ENCODE measurements at regions not wholly inside any gene's neighbourhood (a gene's known extent, or its start where the extent isn't known, plus 50 kb on each side); places are given as distances from the start of the nearest gene placed in this dataset.
"Not testable (repeated sequence)": the region's sequence is repeated elsewhere in the genome, so short reads cannot be mapped to it uniquely, and the experiment has no call there.

DNA sequence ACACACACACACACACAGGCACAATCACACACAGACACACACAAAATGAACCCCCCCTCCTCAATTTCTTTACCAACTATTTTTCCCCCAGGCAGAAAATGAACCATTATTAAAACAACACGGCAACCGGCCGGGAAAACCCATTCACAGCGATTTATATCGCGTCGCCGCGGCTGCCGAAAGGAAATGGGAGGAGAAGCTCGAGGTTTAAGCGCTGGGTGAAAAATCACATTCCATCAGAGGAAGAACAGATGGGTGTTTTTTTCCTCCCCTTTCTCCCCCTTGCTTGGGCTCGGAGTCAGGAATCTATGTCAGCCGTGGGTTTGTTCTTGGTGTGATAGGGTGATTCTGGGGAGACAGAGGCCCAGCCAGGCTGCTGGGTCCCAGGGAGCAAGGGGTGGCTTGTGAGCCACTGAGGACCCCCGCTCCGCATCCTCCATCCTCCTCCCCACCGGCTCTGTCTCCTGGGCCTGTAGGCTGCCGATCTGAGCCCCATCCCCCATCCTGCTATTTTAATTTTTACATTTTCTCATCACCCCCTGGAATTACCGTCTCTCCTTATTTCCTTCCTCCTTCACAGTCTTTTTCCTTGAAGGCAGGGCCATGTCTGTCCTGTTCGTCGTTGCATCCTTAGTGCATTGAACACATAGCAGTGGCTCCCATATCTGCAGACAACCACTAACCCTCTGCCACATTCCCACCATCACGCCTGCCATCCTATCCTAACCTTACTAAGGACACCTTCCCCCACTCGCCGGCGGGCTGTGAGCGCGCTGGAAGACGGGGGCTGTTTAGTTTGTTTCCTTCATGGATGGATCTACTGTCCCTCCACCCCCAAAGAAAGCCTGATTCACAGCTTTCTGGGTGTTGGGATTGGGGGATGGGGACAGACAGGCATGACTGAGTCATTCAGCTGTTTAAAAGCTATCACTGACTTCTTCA lies 137.7 kb downstream of the CRLF3 start:
- DNase-seq (ENCODE audit: low read depth) = not testable (repeated sequence)

DNA sequence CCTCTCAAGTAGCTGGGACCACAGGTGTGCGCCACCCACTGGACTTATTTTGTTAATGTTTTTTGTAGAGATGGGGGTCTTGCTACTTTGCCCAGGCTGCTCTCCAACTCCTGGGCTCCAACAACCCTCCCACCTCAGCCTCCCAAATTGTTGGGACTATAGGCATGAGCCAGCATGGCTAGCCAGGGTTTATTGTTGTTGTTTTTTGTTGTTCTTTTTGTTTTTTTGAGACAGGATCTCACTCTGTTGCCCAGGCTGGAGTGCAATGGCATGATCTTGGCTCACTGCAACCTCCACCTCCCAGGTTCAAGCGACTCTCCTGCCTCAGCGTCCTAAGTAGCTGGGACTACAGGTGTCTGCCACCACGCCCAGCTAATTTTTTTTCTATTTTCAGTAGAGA lies 142.2 kb downstream of the CRLF3 start:
- not testable (repeated sequence) for DNase-seq (ENCODE audit: low read depth)

DNA sequence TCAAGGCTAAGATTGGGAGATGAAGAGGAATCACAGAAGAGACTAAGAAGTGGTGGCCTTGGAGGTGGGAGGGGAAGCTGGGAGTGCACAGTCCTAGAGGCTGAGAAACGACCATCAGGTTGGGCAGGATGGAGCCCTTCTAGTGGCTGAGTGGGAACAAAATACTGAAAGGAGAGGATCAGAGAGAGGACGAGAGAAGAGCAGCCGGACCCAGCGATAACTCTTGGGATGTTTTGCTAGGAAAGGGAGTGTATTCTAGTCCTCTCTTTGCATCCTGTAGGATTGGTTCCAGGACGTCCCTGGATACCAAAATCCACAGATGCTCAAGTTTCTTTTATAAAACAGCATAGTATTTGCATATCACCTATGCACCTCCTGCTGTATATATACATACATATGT lies 143.8 kb downstream of the CRLF3 start:
- not testable (repeated sequence) for DNase-seq (ENCODE audit: low read depth)

DNA sequence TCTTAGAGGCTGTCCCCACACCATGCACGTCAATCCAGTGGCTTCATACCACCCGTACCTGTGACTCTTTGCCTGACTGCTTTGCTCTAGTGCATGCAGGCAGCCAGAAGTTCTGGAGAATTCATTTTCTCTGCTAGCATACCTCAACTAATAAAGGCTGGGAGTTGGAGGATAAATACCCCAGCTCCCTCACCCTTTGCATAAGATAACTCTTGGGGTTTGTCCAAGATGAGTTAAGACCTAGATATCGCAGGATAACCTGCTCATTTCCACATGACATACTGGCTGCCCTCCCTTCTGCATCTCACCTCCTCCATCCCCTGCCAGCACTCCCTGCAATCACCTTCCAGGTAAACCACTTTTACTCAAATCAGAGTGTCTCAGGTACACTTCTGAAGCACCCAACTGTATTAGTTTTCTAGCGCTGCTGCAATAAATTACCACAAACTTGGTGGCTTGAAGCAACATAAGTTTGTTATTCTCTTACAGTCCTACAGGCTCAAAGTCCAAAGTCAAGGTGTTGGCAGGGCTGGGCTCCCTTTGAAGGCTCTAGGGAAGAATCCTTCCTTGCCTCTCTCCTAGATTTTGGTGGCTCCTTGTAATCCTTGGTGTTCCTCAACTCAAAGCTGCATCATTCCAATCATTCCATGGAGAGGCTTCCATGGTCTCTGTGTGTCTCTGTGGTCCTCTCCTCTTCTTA lies 146.8 kb downstream of the CRLF3 start:
- DNase-seq (ENCODE audit: low read depth) = no peak

DNA sequence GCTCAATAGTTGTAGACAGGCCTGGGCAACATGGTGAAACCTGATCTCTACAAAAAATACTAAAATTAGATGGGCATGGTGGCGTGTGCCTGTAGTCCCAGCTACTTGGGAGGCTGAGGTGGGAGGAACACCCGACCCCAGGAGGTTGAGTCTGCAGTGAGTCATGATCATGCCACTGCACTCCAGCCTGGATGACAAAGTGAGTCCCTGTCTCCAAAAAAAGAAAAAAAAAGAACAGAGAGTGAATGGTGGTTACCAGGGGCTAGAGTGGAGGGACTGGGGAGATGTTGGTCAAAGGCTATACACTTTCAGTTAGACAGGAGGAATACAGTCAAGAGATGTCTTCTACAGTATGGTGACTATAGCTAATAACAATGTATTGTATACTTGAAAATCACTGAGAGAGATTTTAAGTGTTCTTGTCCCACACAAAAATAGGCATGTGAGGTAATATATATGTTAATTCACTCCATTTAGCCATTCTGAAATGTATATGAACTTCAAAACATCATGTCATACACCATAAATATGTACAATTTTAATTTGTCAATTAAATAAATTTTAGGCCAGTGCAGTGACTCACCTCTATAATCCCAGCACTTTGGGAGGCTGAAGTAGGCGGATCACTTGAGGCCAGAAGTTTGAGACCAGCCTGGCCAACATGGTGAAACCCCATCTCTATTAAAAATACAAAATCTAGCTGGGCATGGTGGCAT lies 148.6 kb downstream of the CRLF3 start:
- not testable (repeated sequence) for DNase-seq (ENCODE audit: low read depth)

DNA sequence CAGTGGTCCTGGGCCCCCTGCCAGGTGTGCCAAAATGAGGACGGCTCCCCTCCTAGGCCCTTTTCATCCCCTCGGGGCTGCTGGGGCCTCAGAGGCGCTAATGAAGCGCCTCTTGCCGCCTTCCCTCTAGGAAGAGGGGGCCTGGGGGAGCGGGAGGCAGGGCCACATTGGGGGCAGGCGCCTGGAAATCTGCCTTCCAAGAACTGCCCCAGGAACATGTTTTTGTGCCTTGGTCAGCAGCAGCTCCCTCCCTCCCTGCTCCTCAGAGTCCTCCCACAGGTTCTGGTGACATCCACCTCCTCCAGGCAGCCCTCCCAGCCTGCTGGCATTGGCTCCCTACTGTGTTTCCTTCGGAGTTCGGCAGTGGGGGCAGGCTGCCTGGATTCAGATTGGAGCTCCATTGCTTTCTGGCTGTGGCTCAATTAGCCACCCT lies 155.3 kb downstream of the CRLF3 start:
- not testable (repeated sequence) for DNase-seq (ENCODE audit: low read depth)

DNA sequence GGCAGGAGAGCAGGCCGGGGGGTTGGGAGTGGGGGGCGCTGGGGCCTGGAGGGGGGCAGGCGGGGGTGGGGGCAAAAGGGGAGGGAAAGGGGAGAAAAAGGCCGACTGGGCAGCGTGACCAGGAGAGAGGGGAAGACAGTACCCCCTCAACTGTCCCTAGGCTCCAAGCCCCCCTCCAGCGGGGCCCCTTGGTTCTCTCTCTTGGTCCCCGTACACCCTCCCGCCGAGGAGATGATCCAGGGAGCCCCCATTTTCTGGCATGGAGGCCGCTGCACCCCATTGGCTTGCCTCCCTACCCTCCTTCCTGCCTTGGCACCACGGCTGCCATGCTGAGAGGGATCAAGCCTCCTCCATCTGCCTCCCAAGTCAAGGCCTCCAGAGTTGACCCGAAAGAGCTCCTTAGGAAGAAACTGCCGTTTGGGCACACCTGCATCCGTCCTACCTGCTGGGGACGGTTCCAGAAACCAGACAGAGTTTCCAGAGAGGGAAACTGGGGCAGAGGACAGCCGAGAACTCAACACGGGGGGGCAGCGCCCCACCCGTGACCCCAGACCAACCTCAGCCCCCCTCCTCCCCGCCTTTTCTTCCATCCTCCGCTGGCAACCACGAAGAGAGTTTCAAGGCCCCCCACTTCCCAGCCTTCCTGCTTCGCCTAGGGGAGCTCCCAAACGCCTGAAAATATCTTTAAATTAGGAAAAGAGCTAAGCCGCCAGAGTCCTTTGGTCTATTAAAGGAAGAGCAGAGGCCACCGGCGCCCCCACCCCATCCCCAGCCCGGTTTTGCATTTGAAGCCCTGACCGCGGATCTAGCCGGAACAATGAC lies 155.9 kb downstream of the CRLF3 start:
- not testable (repeated sequence) for DNase-seq (ENCODE audit: low read depth)

DNA sequence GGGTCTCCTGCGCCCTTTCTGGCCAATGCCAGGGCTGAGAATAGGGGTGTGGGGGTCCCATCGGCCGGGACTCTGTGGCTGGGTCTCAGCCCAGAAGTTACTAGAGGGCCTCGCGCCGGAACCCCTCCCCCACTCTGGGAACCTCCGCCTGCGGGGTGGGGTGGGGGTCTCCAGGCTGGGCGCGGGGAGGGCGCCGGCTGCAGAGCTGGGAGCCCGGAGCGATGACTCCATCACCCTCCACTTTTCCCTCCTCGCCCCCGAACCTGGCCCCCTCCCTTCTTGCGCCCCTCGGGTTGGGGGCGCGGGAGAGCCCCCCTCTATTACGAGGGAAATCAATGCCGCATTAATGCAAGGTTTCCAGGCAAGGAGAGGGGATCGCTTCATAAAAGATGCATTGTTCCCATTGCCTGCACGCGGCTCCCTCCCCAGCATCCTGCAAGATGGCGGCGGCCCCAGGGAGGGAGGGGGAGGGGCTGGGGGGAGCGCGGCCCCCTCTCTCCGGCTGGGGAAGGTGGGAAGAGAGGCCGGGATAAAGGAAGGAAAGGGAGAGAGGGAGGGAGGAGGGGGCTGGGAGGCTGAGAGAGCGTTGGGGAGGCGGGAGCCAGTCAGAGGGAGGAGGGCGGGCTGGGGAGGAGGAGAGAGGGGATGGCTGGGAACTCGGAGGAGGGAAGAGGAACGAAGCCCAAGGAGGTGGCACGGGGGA lies 156.7 kb downstream of the CRLF3 start:
- DNase-seq (ENCODE audit: low read depth) = not testable (repeated sequence)

DNA sequence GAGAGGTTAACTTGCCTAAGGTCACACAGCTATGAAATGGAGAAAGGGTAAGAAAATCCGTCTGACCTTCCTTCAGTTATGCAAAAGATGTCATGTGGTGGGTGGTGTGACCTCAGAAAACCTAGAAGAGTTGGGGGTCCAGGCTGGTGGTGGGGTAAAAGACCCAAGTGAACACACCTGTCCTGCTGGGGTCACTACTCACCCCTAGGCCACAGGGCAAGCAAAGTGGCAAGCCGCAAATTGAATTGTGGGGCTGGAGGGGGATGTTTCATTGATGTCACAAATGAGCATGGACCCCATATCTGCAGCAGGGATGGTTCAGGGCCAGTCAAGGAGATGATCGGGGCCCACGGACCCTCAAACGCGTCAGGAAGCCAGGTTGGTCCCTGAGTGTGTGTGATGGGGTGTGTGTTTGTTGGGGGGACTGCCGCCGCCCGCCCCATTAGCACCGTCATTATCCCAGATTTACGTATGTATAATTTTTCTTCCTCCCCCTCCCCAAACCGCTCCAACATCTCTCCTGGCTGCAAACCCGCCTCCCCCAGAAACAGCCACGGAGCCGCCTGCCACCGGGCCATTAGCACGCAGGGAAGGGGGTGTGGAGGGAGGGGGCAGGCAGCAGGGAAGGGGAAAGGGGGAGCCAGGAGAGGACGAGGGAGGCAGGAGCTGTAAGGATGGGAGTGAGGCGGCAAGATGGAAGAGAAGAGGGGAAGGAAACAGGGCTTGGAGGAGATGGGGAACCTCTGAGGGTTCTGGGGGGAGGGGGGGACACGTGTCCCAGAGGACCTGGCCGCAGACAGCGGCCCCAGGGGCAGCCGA lies 157.4 kb downstream of the CRLF3 start:
- DNase-seq (ENCODE audit: low read depth) = not testable (repeated sequence)

DNA sequence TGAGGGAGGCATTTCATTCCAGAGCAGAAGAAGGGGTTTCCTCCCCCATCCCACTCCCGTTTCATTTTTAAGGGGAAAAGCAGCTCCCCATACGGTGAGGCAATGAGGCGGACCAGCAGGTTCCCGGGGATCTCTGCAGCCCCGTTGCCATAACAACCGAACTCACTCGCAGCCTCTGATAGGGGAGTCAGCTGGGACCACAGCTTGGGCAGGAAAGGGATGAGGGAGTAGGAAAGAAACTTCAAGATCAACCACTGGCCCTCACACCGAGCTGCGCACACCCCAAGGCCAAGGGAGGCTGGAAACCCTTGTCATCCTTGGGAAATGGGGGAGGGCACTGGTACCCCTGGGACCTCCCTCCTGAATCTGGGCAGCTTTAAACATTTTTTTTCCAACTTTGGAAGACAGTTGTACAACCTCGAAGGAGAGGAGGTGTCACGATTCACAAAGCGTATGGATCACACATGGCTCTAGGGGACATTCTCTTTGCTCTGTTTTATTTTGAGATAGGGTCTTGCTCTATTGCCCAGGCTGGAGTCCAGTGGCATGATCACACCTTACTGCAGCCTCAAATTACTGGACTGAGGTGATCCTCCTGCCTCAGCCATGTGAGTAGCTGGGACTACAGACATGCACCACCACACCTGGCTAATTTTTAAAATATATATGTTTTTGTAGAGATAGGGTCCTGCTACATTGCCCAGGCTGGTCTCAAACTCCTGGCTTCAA lies 160.6 kb downstream of the CRLF3 start:
- not testable (repeated sequence) for DNase-seq (ENCODE audit: low read depth)

DNA sequence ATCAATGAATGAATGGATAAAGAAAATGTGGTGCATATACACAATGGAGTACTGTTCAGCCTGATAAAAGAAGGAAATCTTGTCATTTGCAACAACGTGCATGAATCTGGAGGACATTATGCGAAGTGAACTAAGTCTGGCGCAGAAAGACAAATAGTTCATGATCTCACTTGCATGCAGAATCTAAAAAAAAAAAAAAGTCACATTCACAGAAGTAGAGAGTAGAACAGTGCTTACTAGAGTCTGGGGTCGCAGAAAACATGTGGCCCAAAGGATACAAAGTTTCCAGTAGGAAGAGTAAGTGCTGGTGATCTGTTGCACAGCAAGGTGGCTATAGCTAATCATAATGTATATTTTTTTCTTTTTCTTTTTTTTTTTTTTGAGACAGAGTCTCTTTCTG lies 167.3 kb downstream of the CRLF3 start:
- not testable (repeated sequence) for DNase-seq (ENCODE audit: low read depth)

DNA sequence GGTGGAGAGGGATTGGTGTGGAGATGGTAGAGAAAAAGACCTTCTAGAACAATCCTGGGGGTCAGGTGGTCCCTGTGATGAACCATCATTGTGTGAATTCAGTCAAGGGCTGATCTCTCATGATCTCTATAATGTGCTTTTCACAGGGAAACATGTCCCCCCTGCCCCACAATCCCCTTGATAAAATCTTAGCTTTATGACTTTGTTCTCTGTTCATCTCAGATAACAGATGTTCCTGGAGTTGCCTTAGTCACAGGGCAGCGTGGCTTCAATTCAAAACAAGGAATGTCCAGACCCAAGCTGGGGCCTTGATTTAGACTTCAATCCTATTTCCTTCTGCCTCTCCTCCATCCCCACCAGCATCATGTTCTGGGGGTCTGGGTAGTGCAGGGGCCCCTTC lies 171.5 kb downstream of the CRLF3 start:
- DNase-seq (ENCODE audit: low read depth) = not testable (repeated sequence)

DNA sequence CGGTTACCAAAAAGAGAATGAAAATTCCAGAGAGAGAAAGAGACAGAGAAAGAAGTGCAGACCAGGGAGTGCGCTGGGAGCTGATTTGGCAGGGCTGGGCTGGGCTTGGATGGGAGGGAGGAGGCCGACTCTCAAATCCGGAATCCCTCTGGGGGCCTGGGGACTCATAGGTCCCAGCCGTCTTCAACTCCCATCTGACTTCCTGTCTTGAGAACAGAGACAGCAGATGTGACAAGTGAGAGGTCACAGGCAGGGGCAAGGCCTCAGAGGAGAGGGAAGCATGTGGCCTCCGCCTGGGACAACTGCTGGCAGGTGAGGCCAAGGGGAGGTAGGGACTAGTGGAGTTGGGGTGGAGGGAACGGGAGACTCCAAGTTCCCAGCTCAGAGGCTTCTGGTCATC lies 172.9 kb downstream of the GOSR1 start:
- DNase-seq (ENCODE audit: low read depth) = not testable (repeated sequence)

DNA sequence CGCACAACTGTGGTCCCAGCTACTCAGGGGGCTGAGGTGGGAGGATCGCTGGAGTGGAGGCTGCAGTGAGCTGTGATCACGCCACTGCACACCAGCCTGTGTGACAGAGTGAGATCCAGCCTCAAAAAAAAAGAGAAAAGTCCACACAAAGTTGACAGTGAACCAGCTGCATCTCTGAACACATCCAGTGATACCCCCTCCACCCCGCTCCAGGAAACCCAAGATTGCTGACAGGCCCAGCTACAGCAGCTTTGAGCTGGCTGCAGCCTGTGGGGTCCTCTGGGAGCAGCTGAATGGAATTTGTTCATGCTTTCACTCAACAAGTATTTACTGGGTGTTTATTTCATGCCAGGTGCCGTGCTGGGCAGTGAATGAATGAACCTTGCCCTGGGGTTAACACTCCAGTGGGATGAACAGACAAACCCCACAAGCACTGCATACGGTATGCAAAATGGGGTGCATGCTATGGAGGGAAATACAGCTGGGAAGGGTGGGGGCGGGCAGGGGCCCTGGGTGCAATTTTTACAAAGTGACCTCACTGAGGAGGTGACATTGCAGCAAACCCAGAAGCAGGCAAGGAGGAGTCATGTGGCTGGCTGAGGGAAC lies 170.9 kb downstream of the GOSR1 start:
- DNase-seq (ENCODE audit: low read depth) = not testable (repeated sequence)

DNA sequence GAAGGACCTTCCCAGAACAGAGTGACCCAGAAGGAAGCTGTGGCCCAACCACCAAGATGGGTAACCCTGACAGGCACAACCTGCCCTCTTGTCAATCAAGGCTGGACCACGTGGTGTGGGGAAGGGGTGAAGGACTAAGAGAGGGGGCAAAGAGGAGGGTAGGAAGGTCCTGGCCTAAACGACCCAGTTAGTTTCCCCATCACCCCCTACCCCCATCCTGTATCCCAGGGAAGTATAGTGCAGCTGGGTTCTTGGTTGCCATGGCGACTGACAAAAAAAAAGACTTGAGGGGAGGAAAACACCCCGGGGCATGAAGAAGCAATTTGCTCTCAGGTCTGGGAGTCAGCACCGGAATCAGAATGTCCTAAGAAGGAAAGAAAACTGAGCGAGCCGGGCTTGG lies 168.7 kb downstream of the GOSR1 start:
- DNase-seq (ENCODE audit: low read depth) = not testable (repeated sequence)

DNA sequence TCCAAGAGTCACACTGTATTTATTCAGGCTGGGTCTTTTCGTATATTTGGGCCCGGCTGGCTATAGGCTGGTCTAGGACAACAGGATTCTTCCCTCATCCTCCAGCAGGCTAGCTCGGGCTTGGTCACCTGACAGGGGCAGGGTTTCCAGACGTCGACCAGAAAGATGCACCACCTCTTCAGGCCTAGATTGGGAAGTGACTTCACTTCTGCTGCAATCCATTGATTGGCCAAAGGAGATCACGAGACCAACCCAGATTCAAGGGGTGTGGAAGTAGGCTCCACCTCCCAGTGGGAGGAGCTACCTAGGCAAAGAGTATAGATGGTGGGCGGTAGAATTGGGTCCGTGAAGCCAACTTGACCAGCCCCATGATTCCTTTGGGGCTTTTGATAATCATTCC lies 167.5 kb downstream of the GOSR1 start:
- not testable (repeated sequence) for DNase-seq (ENCODE audit: low read depth)

DNA sequence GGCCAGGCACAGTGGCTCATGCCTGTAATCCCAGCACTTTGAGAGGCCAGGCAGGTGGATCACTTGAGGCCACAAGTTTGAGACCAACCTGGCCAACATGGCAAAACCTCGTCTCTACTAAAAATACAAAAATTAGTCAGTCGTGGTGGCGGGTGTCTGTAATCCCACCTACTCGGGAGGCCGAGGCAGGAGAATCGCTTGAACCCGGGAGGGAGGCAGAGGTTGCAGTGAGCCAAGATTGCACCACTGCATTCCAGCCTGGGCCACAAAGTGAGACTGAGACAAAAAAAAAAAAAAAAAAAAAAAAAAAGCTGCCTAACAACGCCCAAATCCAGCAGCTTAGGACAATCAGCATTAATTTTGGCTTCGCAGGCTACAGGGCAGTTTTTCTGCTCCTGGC lies 167.1 kb downstream of the GOSR1 start:
- DNase-seq (ENCODE audit: low read depth) = not testable (repeated sequence)

DNA sequence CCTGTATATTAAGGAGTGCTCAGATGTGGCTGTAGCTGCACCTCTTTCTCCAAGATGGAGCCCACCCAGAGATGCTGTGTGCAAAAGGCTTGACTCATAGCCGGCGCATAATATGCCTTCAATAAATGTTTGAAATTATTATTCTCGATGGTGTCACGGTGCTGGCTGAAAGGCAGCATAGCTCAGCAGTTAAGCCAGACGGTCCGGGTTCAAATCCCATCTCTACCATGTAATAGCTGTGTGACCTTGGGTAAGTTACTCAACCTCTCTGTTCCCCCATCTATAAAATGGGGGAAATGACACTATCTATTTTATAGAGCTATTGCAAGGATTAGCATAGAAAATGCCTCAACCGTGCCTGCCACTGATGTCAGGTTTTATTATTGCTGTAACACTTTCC lies 164.2 kb downstream of the GOSR1 start:
- DNase-seq (ENCODE audit: low read depth) = not testable (repeated sequence)

DNA sequence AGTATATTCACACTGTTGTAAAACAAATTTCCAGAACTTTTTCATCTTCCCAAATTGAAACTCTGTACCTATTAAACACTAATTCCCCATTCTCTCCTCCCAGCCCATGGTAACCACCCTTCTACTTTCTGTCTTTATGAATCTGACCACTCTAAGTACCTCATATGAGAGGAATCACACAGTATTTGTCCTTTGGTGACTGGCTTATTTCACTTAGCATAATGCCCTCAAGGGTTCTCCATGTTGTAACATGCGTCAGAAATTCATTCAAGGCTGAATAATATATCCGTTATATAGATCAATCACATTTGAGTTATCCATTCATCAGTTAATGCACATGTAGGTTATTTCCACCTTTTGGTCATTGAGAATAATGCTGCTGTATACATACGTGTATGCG lies 162.2 kb downstream of the GOSR1 start:
- not testable (repeated sequence) for DNase-seq (ENCODE audit: low read depth)
